Kidney (tissue), 13 donors: ENCODE measurements at regions not wholly inside any gene's neighbourhood (a gene's known extent, or its start where the extent isn't known, plus 50 kb on each side); places are given as distances from the start of the nearest gene placed in this dataset.
A peak's percentile ranks its signal among the peaks of the same experiment; 100 is the strongest.

ENCODE experiments used
- DNase-seq, 5 donors: peaks; one replicate each; pipeline ENCODE4 v3.0.0-alpha.2; 2013 to 2020
- FAIRE-seq: peaks from 2 replicates; lab custom pipeline; 2012; peaks lifted over from hg19 to GRCh38; lab: Jason Lieb, UNC
- H3K27ac ChIP-seq, 2 donors: one replicate each; pipeline ENCODE4 v1.7.0; 2013; ENCODE audit warnings: low read depth in 2 of 2, low read length in 2 of 2, inconsistent platforms in 1 of 2
- H3K27me3 ChIP-seq: one replicate; pipeline ENCODE4 v1.7.1; 2013; ENCODE audit warnings: low read length, inconsistent platforms; ENCODE audit not compliant: control insufficient read depth, insufficient read depth
- H3K36me3 ChIP-seq, 3 donors: one replicate each; pipeline versions ENCODE4 v1.7.0 to v1.7.1; 2013; ENCODE audit warnings: low read length in 3 of 3, control low read depth in 1 of 3, inconsistent platforms in 1 of 3; ENCODE audit not compliant: insufficient read depth in 3 of 3, control insufficient read depth in 2 of 3
- H3K4me1 ChIP-seq, 3 donors: one replicate each; pipeline versions ENCODE4 v1.7.0 to v1.7.1; 2013; ENCODE audit warnings: low read length in 3 of 3, inconsistent platforms in 1 of 3, low read depth in 1 of 3; ENCODE audit not compliant: control insufficient read depth in 2 of 3, insufficient read depth in 2 of 3
- H3K4me3 ChIP-seq, 3 donors: one replicate each; pipeline versions ENCODE4 v1.7.0 to v1.8.1; 2013; ENCODE audit warnings: low read length in 3 of 3, control low read depth in 1 of 3, inconsistent platforms in 1 of 3
- H3K9ac ChIP-seq, 3 donors: one replicate each; pipeline versions ENCODE4 v1.7.0 to v1.7.1; 2013; ENCODE audit warnings: low read length in 3 of 3, control low read depth in 1 of 3, inconsistent platforms in 1 of 3
- H3K9me3 ChIP-seq, 3 donors: one replicate each; pipeline versions ENCODE4 v1.7.0 to v1.7.1; 2013; ENCODE audit warnings: low read length in 3 of 3, control low read depth in 1 of 3, inconsistent platforms in 1 of 3; ENCODE audit not compliant: control insufficient read depth in 2 of 3, insufficient read depth in 1 of 3
- CTCF ChIP-seq: IDR thresholded peaks from 3 replicates; pipeline ENCODE4 v1.5.1; 2012; ENCODE audit warnings: mild to moderate bottlenecking, moderate library complexity, borderline replicate concordance; ENCODE audit not compliant: insufficient read depth; ENCODE audit errors: extremely low read depth
- intact Hi-C: fragments of 100-400 bp; cut with DNase I; formaldehyde crosslinking; loops from one replicate; pipeline ENCODE4 v1.11.1; 2022
- donor health status: control.
- donor health status: control.
- donor health status: control.
- donor health status: control.
- donor health status: control.
- donor health status: DM: yes; HTN: yes; CAD: no.
- donor health status: Normal renal cell carcinoma (clear cell type).

DNA sequence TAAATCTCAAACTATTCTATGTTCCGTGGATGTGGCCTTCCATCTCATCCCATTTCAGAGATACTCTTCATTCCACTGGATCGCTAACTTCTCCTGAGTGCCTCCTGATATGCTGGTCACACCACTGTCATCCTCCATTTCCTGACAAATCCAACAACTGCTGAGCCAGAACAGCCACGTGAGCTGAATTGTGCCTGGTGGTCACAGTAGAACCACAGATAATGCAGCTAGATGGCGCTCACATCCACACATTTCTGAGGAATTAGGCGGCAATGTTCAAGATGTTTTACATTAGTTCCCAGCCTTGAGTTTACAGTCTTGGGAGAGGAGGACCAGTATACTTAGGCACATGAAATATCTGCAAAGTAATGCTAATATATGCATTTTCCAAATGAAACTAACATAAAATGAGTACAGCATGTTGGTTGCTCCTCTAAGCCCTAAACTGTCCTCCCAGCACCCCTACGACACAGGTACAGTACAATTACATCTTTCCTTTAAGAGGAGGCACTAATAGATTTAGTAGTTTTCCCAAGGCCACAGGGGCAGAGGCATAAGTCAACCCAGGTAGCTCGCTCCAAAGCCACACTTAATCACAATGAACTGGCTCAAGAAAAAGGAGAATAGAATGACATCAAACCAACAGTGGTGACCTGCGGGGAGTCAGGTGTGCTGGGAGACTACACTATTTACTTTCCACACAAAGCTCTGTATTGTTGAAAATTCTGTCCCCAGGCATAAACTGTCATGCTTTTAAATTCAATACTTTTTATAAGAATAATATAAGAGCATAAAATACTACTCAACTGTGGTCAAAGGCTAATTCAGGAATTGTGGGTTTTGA, 134.2 kb downstream of the CHIC2 start:
- peak; percentile 91 for TF ChIP-seq CTCF
- intact Hi-C loops: no loop called here
- H3K27me3 ChIP-seq: no peaks in the 10 kb centered on the region
- peak; percentile 88 for FAIRE-seq
- H3K27ac ChIP-seq: no peak overlapping the region
- H3K9me3 ChIP-seq: no peaks in the 10 kb centered on the region
- DNase-seq: peak; percentile 77 to 95 (median 83)
- no peak overlapping the region for H3K9ac ChIP-seq
- no peaks in the 10 kb centered on the region for H3K4me1 ChIP-seq
- no peak overlapping the region for H3K4me3 ChIP-seq
- no peaks in the 10 kb centered on the region for H3K36me3 ChIP-seq

DNA sequence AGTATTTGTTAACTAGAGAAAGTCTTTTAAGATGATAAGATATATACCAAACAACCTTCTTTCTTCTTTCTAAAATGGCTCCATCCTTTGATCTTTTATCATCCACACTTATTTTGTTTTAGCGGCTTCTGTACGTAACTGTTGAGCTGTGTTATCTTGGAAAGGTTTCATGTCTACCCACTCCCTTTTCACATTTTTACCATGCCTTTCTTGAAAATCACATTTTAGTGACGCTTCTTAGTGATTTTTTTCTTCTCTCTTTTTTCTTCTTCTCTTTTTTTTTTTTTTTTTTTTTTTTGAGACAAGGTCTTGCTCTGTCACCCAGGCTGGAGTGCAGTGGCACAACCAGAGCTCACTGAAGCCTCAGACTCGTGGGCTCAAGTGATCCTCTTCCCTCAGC, 135.1 kb downstream of the CHIC2 start:
- TF ChIP-seq CTCF: no peak
- Histone ChIP-seq H3K27ac (no peak overlapping the region), H3K4me1 (no peaks in the 10 kb centered on the region), H3K9ac (no peak overlapping the region), H3K36me3 (no peaks in the 10 kb centered on the region), H3K9me3 (no peaks in the 10 kb centered on the region), H3K4me3 (no peak overlapping the region), H3K27me3 (no peaks in the 10 kb centered on the region)
- intact Hi-C loops: no loop called here
- FAIRE-seq: no peak
- DNase-seq: no peak

DNA sequence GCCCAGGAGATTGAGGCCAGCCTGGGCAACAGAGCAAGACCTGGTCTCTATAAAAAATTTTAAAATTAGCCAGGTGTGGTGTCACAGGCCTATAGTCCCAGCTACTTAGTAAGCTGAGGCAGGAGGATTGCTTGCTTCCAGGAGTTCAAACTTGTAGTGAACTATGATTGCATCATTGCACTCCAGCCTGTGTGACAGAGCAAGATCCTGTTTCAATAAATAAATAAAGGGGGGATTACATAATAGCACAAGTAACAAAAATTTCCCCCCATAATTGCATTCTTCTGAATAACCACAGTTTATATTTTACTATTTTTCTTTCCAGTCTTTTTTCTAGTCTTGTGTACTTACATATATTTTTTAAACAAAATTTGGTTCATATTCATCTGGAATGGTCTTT, 135.6 kb downstream of the CHIC2 start:
- H3K27ac ChIP-seq: no peak overlapping the region
- H3K4me3 ChIP-seq: no peak overlapping the region
- intact Hi-C loops: no loop called here
- no peaks in the 10 kb centered on the region for H3K27me3 ChIP-seq
- no peaks in the 10 kb centered on the region for H3K36me3 ChIP-seq
- FAIRE-seq (peak; percentile 3), DNase-seq (no peak)
- no peak for TF ChIP-seq CTCF
- H3K9me3 ChIP-seq: no peaks in the 10 kb centered on the region
- H3K9ac ChIP-seq: no peak overlapping the region
- no peaks in the 10 kb centered on the region for H3K4me1 ChIP-seq
